IPS-18a (cell line): ENCODE measurements at regions not wholly inside any gene's neighbourhood (a gene's known extent, or its start where the extent isn't known, plus 50 kb on each side); places are given as distances from the start of the nearest gene placed in this dataset.

Experiments used
- H3K27ac ChIP-seq: one replicate; pipeline ENCODE4 v1.5.1; 2013; ENCODE audit warnings: low read length
- H3K27me3 ChIP-seq: one replicate; pipeline ENCODE4 v1.6.1; 2013; ENCODE audit warnings: mild to moderate bottlenecking, low read length; ENCODE audit not compliant: control insufficient read depth, insufficient read depth
- H3K36me3 ChIP-seq: one replicate; pipeline ENCODE4 v1.6.1; 2013; ENCODE audit warnings: low read depth, low read length; ENCODE audit not compliant: control insufficient read depth
- H3K4me1 ChIP-seq: one replicate; pipeline ENCODE4 v1.6.1; 2013; ENCODE audit warnings: low read depth, low read length; ENCODE audit not compliant: control insufficient read depth
- H3K4me3 ChIP-seq: one replicate; pipeline ENCODE4 v1.5.1; 2013; ENCODE audit warnings: low read length
- H3K9ac ChIP-seq: one replicate; pipeline ENCODE4 v1.6.1; 2013; ENCODE audit warnings: mild to moderate bottlenecking, low read length, moderate library complexity
- H3K9me3 ChIP-seq: one replicate; pipeline ENCODE4 v1.6.1; 2013; ENCODE audit warnings: low read depth, low read length; ENCODE audit not compliant: control insufficient read depth

DNA sequence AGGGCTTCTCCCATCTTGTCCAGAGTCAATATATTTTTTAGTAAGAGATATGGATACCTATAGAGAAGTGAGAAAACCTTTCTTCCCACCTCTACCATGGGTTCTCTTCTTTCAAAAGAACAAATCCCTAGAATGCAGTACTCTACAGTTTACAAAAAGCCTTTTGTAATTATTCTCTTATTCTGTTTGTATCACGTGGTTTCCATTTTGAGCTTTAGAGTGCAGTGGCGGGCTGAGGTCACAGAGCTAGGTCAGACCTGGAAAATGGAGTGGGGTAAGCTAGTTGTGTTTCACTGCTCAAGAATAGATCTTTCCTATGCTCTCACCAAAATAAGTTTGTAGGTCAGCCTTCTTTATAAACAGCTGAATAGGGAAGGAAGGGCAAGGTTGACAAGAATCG lies 85.3 kb upstream of the MAF start:
- no peak overlapping the region for H3K4me3 ChIP-seq
- H3K27ac ChIP-seq, result no peak overlapping the region
- no peak overlapping the region for H3K9ac ChIP-seq
- no peaks in the 10 kb centered on the region for H3K9me3 ChIP-seq
- no peaks in the 10 kb centered on the region for H3K36me3 ChIP-seq
- H3K4me1 ChIP-seq, result no peaks in the 10 kb centered on the region
- no peaks in the 10 kb centered on the region for H3K27me3 ChIP-seq

DNA sequence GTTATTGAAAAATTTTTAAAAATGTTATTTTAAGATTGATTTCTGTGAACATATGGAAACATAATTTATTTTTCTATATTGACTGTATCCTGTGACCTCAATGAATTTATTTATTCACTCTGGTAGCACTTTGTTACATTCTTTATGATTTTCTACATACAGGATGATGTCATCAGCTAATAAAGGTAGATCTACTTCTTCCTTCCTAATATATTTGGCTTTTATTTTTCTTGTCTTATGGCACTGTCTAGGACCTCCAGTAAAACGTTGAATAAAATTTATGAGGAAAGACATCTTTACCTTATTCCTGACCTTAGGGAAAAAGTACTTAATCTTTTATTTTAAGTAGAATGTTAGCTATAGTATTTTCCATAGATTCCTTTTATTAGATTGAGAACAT lies 78.8 kb upstream of the MAF start:
- Histone ChIP-seq H3K36me3 (no peaks in the 10 kb centered on the region), H3K9ac (no peak overlapping the region), H3K4me1 (no peaks in the 10 kb centered on the region), H3K4me3 (no peak overlapping the region), H3K27ac (no peak overlapping the region), H3K9me3 (no peaks in the 10 kb centered on the region), H3K27me3 (no peaks in the 10 kb centered on the region)

DNA sequence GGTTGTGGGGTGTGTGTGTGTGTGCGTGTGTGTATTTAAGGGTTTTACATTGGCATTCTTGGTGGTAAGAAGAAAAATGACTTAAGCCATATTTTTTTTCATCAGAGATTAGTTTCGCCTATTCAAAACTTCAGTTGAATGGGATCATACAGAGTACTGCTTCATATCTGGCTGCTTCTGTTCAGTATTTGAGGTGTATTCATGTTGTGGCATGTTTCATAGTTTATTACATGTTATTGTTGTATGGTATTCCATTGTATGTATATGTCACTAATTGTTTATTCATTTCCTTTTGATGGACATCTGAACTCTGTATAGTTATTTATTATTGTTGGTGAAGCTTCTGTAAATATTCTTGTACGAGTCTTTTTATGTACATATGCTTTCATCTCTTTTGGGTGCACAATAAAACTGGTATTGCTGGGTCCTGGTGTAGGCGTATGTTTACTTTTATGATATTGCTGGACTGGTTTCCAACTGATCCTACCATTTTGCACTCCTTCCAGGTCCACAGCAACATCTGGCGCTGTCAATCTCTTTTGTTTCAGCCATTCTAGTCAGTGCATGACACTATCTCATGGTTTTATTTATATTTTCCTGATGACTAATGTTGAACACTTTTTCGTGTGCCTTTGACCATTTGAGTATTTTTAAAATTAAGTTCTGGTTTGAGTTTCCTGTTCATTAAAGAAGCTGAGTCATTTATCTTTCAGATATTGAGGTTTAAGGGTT lies 77.4 kb upstream of the MAF start:
- no peak overlapping the region for H3K9ac ChIP-seq

DNA sequence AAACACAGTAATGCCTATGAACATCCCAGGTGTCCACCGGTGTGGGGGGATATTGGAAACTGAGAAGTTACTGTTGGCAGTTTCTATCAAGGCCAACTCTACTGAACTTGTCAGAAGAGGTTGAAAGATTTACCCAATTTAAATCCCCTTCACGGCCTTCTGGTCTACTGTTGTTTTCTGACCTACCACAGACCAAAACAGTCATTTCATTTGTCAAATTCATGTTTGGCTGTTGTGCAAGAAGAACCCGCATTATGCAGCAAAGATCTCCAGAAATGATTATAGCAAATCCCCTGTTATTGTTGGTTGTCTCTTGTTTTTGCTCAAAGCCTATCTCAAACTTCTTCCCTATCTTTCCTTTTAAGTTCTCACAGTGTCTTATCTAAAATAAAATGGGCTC lies 73.1 kb upstream of the MAF start:
- Histone ChIP-seq H3K4me3 (no peak overlapping the region), H3K9me3 (peaks cover 8% of the 10 kb centered on the region), H3K9ac (no peak overlapping the region), H3K27ac (no peak overlapping the region), H3K27me3 (no peaks in the 10 kb centered on the region), H3K4me1 (no peaks in the 10 kb centered on the region), H3K36me3 (no peaks in the 10 kb centered on the region)

More for the DNA sequence above, 77.4 kb upstream of the MAF start:
- no peaks in the 10 kb centered on the region for H3K36me3 ChIP-seq
- no peaks in the 10 kb centered on the region for H3K4me1 ChIP-seq
- no peak overlapping the region for H3K4me3 ChIP-seq
- H3K27me3 ChIP-seq, result no peaks in the 10 kb centered on the region
- H3K27ac ChIP-seq, result no peak overlapping the region
- no peaks in the 10 kb centered on the region for H3K9me3 ChIP-seq

DNA sequence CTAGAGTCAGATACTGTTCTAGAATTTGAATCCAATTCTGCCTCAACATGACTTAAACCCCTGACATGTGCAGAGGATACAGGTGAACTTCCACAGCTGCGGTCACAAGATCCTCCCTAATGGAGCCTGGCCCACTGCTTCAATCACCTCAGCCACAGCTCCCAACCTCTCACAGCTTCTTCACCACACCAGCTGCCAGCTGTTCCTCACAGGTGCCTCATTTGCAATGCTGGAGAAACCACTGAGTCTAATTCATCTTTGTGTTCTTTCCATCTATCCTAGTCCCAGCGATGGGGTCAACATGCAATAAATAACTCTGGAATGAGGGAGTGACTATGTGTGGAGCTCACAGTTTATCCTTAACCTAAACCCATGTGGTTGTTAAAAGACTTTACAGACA lies 72.0 kb upstream of the MAF start:
- no peak overlapping the region for H3K9ac ChIP-seq
- H3K4me1 ChIP-seq, result no peaks in the 10 kb centered on the region
- no peak overlapping the region for H3K4me3 ChIP-seq
- H3K9me3 ChIP-seq, result peaks cover 8% of the 10 kb centered on the region
- H3K27me3 ChIP-seq, result no peaks in the 10 kb centered on the region
- H3K36me3 ChIP-seq, result no peaks in the 10 kb centered on the region
- H3K27ac ChIP-seq, result no peak overlapping the region

DNA sequence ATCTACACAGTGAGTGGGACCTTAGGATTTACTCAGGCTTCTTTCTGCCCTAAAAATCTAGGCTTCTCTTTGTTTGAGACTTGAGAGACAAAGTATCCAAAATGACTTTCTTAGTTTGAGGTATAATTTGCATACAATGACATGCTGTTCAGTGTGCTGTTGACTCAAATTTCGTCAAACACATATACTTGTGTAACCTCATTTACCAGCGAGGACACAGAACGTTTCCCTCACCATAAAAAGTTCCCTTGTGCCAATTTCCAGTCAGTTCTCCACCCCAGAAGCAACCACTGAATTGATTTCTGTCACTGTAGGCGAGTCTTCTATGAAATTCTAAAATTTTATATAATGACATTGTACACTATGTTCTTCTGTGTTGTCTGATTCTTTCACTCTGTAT lies 68.0 kb upstream of the MAF start:
- peaks cover 8% of the 10 kb centered on the region for H3K9me3 ChIP-seq

DNA sequence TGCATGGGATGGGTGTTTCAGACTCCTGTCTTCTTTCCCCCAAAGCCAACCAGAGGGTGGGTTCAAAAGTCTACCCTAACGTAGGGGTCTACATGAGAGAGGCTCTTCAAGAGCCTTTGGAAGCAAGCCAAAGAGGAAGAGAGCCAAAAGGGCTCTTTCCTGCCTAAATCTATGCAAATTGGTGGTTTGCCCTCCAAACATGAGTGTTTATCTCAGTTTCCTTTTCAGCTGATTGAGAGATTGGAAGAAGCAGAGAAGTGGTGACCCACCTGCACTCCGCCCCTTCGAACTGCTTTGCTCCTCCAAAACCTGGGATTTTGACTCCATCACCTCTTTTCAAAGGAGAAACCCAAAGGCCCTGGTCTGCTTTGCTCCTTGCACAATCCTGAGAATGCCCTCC lies 65.4 kb upstream of the MAF start:
- H3K36me3 ChIP-seq, result no peaks in the 10 kb centered on the region
- H3K4me3 ChIP-seq, result no peak overlapping the region
- H3K27ac ChIP-seq, result no peak overlapping the region
- H3K4me1 ChIP-seq, result no peaks in the 10 kb centered on the region
- peaks cover 8% of the 10 kb centered on the region for H3K9me3 ChIP-seq
- no peak overlapping the region for H3K9ac ChIP-seq
- no peaks in the 10 kb centered on the region for H3K27me3 ChIP-seq

More for the DNA sequence above, 68.0 kb upstream of the MAF start:
- H3K36me3 ChIP-seq, result no peaks in the 10 kb centered on the region
- no peak overlapping the region for H3K27ac ChIP-seq
- H3K9ac ChIP-seq, result no peak overlapping the region
- H3K4me1 ChIP-seq, result no peaks in the 10 kb centered on the region
- H3K4me3 ChIP-seq, result no peak overlapping the region
- no peaks in the 10 kb centered on the region for H3K27me3 ChIP-seq

DNA sequence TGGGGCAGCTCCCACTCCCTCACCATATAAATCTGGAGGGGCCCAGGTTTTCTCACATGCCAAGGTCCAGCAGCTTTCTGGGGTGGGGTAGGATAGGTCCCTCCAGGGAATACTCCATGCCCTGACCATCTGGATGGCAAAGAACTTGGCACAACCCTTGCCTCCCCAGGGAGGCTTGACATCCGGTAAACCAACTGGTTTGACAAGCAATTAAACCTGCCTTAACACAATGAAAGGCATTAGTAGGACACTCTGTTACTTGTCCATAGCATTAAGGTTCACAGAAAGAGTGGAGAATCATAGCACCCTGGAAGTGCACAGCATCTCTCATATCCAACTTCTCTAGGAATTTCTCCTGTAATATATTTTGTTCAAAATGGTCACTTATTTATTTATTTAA lies 63.9 kb upstream of the MAF start:
- Histone ChIP-seq H3K9ac (no peak overlapping the region), H3K36me3 (no peaks in the 10 kb centered on the region), H3K27ac (no peak overlapping the region), H3K4me3 (no peak overlapping the region), H3K27me3 (no peaks in the 10 kb centered on the region), H3K9me3 (peaks cover 5% of the 10 kb centered on the region), H3K4me1 (no peaks in the 10 kb centered on the region)

DNA sequence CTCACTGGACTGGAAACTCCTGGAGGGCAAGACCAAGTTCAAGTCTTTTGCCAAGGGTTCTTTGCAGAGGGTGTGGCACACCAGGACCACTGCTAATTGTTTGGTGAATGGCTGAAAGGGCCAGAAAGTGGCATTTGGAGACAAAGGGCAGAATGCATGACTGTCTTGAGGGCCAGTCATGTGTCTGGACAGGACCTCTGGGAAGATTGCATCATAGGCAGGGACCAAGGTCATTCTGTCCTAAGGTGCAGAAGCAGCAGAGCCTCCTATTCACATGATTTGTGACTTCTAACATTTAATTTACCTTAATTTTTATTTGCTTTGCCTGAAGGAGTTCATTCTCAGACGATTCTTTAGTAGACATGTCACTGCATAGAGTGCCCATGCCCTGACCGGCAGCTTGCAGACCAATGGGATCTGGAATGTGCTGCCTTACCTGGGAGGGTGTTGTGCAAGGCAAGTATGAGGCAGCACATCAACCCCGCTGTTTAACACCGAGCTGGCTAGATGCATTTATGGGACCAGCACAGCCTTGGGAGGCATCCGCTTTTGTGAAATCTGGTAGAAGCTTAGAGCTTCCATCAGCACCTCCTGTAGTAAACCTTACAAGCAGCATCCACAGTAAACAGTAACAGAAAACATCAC lies 62.3 kb upstream of the MAF start:
- H3K27me3 ChIP-seq, result no peaks in the 10 kb centered on the region
- H3K4me1 ChIP-seq, result no peaks in the 10 kb centered on the region
- H3K4me3 ChIP-seq, result no peak overlapping the region
- no peak overlapping the region for H3K27ac ChIP-seq
- no peaks in the 10 kb centered on the region for H3K36me3 ChIP-seq
- H3K9me3 ChIP-seq, result no peaks in the 10 kb centered on the region
- no peak overlapping the region for H3K9ac ChIP-seq

DNA sequence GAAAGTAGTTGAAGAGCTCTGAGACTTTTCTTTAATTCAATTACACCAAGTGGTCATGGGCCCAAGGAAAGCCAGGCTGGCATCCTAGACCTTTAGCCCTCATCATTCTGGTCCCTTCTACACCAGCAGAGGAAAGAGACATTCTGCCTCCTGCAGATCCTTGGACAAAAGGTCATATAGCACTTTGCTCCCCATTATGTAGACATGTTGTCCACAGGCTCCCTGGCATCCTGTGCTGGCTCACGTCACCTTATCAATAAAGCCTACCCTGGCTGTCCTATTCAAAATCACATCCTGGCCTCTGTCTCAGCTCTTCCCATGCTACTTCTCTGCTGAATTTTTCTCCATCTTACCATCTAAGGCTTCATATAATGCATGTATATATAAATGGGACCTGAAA lies 61.6 kb upstream of the MAF start:
- H3K27me3 ChIP-seq, result no peaks in the 10 kb centered on the region
- H3K9ac ChIP-seq, result no peak overlapping the region
- H3K4me3 ChIP-seq, result no peak overlapping the region
- no peaks in the 10 kb centered on the region for H3K4me1 ChIP-seq
- H3K27ac ChIP-seq, result no peak overlapping the region
- H3K9me3 ChIP-seq, result no peaks in the 10 kb centered on the region
- H3K36me3 ChIP-seq, result no peaks in the 10 kb centered on the region

DNA sequence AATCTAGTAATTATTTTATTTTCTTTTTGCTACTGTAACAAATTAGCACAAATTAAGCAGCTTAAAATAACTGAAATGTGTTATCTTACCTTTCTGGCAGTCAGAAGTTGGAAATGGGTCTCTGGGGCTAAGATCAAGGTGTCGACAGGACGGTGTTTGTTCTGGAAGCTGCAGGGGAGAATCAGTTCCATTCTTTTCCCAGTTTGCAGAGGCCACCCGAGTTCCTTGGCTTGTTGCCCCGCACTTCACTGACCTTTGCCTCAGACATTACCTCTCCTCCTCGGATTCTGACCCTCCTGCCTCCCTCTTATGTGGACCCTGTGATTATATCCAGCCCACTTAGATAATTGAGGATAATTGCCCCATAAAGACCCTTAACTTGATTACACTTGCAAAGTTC lies 61.0 kb upstream of the MAF start:
- H3K4me1 ChIP-seq, result no peaks in the 10 kb centered on the region
- no peak overlapping the region for H3K27ac ChIP-seq
- no peak overlapping the region for H3K4me3 ChIP-seq
- no peaks in the 10 kb centered on the region for H3K9me3 ChIP-seq
- no peak overlapping the region for H3K9ac ChIP-seq
- no peaks in the 10 kb centered on the region for H3K36me3 ChIP-seq
- H3K27me3 ChIP-seq, result no peaks in the 10 kb centered on the region

DNA sequence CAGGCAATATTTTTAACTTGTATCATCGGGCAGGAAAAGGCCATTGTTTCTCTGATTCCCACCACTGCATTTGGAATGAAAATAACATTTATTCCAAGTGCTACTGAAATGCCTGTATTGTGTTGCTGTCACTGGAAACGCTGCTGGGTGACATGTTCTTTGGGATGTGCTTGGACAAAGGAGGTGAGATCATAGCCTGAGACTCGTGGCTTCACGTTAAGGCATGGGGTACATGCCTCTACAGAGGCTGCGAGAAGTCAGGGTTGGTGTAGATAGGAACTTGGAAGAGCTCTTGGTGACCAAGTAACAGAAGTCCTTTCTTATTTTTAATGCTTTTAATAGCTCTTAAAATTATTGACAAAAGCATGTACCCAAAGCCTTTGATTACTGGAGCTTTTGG lies 58.8 kb upstream of the MAF start:
- Histone ChIP-seq H3K9me3 (no peaks in the 10 kb centered on the region), H3K4me1 (no peaks in the 10 kb centered on the region), H3K27me3 (no peaks in the 10 kb centered on the region), H3K9ac (no peak overlapping the region), H3K4me3 (no peak overlapping the region), H3K36me3 (no peaks in the 10 kb centered on the region), H3K27ac (no peak overlapping the region)
